T-helper 2 cell (primary cell): ENCODE measurements at regions not wholly inside any gene's neighbourhood (a gene's known extent, or its start where the extent isn't known, plus 50 kb on each side); places are given as distances from the start of the nearest gene placed in this dataset.

Source experiments
- DNase-seq, 5 experiments: peaks; one replicate each; pipeline versions ENCODE4 v3.0.0 to v3.0.0-alpha.2; 2012 to 2022

DNA sequence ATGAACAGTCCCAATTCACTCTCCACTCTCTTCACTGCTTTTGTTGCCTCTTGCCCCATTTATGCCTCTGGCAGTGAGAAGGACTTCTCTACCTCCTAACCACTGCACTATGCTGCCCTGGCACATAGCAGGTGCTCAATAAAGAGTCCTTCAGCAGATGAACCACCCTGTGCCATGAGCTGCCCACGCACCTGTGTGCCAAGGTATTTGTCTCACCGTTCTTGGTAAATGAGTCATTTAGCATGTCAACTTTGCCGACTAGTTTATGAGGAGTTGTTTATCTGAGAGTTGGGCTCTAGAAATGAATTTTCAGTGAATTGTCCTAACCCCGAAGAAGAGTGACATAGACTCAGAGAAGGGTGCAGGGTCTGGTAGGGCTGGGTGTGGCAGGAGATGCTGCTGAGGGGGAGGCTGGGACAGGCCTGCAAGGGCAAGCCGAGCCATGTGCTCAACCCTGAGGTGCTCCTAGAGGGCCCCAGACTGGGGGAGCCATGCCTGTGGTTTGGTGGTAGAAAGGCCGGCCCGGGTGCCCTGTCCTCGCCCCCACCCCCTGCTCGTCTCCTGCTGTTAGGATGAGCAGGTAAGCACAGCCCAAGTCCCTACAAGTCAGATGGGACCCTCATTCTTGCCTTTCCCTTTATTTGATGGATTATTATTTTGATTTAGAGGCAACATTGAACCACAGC, 654.5 kb downstream of the MATN1 start:
- DNase-seq = no peak

DNA sequence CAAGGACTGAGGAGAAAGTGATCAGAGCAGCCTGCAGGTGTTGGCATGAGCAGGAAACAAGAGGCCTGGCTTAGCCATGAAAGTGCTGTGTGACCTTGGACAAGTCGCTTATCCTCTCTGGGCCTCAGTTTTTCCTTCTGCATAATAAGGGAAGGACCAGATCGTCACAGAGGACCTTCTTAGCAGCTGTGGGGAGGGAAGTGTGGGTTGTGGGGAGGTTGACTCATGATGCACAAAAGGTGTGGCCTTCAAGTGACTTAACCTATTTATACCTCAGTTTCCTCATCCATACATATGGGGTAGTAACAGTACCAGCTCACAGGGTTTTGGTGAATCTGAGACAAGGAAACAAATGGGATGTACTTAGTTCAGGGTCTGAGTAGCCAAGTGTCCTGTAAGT, 658.8 kb downstream of the MATN1 start:
- DNase-seq = no peak

DNA sequence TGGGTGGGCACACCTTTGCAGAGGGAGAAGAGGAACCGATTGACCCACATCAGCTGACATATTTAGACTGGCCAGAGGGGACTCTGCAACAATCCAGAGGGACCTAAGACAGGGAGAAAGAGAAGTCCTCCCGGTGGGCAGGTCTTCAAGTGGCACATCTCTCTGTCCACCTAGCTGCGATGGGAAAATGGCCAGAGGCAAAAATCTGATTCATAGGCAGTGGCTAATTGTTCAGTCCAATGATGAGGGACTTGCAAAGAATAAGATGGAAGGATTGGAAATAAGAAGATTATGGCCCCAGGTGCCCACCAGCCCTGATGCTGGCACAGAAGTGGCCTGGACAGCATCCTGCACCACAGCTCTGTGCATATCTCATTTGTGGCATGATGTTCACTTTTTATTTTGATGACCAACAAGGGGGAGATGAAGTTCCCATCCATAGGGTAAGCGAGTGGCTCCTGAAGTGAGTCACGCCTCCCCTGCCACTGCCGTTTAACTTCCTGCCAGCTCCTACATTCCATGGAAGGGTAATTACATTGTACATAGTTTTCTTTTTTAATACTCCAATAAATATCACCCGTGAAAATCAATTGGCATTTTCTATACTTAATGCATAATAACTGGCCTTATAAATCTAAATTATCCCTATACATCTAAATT, 659.6 kb downstream of the MATN1 start:
- DNase-seq = no peak

DNA sequence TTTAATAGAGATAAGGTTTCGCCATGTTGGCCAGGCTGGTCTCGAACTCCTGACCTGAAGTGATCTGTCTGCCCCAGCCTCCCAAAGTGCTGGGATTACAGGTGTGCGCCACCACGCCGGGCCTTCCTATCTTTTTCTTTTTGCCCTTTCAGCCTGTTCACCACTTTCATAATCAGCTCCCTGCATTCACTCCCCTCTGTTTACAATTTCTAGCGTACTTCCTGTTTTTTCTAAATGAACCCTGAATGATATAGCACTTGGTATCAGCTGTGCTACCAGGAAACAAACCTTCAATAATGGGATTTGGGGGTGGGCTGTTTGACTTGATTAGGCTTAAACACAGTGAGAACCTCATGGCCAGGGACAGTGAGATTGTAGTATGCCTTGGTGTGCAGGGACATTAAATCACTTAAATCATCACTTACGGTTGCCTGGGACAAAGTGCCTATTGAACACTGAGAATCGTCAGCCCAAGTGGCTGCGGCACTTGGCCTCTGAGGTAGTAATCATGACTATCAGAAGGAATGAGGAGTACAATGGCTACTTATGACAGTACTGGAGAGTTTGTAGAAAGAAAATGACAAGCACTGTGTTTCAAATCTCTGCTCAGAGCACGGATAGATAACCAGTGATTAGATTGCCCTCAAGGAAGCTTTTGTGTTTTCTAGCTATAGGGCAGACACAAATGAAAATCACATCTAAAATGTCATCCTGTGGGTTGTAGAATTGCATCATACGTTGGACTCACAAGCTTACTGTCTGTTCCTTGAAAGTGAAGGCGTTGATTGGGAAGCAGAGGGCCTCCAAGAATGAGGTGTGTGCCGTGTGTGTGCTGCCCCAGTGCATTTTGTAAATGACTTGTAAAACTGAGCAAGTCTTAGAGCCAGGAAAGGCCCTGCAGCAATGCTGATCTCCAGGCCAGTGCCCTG, 661.8 kb downstream of the MATN1 start:
- DNase-seq = no peak

DNA sequence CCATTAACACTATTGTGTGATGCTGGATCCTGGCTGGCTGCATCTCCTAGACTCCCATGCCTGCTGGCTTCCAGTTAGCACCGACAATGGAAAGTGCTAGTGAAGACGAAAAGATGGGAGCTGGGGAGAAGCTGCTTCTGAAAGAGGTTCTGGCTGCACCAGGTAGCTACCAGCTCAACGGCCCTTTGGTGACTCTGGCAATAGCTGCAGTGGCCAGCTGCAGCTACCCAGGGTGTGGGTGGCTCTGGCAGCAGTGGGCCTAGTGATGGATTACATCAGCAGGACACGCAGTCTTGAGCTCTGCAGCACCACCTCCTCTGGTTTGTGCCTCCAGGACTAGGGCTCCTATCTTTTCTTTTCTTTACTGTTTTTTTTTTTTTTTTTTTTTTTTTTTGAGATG, 662.6 kb downstream of the MATN1 start:
- DNase-seq = no peak

DNA sequence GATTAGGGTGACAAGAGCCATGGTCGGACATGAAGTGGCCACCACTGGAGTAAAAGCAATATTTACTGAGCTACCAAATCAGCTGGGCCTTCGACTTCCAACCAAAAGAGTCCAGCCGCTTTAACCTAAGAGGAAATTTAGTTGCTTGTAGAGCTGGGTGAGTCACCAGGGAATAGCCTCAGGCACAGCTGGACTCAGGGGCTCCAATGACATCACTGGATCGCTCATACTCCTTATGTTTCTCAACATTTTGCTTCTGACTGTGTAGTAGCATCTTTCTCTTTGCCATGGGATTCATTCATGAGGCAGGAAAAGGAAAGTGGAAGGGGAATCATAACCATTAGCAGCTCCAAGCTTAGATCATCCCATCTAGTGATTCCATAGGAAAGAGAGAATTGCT, 664.4 kb downstream of the MATN1 start:
- no peak for DNase-seq

DNA sequence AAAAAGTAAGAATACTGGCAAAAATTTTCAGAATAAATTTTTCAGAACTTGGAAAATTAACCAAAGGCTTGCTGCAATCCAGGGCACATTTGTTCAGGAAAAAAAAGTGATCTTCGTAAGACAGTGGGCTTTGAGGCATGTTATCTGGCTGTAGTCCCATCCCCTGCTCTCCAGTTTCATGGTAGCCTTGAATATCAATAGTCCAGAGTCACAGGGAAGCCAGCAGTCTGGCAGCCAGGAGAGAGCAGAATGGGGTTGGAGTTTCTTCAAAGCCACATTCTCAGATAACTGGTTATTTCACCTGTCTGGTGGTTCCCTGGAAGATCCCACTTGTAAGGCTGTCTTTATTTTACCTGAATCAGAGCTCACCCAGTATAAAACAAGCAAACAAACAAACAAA, 669.3 kb downstream of the MATN1 start:
- DNase-seq = no peak

DNA sequence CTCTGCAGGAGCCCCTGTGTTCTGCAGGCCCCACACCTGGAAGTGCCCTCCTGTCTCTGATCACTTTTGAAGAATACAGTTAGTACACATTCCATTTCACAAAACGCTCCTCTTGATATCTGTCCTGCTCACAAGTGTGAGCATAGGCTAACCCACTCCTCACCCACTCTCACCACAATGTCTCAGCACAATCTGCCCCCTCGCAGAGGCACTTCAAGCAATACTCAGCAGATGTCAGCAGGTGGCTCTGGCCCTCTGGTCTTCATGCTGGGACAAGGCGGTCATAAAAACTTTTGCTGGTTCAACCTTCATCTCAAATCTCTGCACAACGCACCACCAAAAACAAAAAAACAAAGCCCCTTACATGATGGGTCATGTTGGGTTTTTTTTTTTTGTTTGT, 671.2 kb downstream of the MATN1 start:
- DNase-seq = no peak

DNA sequence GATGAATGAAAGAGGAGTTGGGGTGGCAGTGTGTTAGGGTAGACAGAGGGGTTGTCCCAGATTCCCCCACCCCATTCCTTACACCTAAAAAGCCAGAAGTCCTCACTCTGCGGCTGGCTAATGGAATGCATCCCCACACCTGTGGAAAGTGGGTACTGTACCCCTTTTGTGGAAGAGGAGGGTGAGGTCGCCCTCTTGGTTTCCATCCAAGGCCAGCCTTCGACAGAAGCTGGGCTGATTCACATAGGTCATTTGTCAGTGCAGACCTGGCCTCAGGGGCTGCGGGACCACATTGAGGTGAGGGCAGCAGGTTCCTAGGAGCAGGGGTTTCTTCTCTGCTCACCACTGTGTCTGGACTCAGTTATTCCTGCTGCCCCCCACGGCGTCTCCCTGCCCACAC, 671.6 kb downstream of the MATN1 start:
- no peak for DNase-seq

DNA sequence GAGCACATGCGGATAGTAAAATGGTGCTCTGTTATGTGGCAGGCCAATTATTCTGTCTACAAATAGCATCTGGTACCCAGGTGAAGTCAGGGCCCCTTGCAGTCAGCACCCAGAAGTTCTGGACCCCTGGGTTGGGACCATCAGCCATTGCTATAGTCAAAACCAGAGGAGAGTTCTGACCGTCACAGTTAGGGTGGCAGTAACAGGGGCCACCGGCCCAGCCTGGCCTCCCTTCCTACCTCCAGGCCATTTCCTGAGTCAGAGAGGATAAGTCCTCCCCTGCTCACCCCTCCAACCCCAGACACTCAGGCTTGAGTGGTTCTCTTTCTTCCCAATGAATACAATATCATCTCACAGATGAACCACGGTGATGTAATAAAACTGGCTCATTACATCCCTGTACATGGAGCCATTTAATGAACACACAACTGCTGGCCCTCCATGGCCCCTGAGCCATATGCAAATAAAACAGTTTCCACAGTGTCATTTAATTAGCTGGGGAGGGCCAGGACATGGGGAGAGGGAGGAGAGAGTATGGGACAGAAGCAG, 673.6 kb downstream of the MATN1 start:
- DNase-seq = no peak

DNA sequence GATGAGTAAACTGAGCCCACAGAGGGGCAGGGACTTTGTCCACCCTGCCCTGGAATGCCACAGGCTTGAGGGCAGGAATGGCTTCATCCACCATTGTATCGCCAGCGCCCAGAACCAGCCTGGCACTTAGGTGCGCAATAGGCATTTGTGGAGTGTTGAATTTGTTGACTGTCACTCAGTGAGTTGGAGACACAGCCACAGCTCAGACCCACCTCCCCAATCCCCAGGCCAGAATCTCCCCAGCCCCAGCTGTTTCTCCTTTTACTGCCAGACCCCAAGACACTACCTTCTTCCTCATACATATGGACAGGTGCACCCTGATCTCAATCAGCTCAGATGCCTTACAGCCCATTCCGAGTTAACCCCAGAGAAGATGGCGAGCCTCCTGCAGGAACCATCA, 674.5 kb downstream of the MATN1 start:
- DNase-seq = no peak

DNA sequence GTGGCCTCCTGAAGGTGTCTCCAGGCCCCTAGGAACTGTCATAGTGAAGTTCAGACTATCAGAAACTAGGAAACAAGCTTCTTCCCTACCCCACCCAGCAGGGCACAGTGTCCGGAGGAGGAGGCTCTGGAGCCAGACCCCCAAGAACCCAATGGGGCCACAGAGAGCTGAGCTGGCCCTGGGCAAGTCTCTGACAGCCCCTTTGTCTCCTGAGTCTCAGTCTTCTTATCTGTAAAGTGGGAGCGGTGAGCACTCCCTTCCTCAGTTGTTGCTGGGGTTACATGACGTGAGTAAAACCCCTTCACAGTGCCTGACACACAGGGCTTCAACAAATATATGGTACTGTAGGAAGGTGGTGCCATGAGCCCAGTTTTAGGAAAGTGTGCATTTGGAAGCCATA, 675.8 kb downstream of the MATN1 start:
- DNase-seq = no peak

DNA sequence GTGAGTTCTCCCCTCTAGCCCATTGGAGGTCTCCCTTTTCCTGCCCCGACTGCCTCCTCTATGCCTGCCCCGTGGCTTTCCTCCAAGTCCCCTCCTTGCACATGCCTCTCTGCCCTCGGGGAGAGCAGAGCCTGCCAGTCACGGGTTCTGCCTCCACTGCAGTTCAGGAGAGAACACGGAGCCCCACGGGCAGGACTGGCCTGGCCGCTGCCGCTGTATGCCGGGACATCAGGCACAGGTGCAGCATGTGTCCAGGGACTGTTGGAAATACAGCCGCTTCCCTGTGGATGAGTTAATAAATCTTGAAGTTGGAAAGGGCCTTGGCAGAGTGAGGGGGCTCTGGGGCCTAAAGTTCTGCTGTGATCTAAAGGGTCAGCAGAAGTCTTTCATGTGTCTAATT, 676.6 kb downstream of the MATN1 start:
- DNase-seq = no peak

DNA sequence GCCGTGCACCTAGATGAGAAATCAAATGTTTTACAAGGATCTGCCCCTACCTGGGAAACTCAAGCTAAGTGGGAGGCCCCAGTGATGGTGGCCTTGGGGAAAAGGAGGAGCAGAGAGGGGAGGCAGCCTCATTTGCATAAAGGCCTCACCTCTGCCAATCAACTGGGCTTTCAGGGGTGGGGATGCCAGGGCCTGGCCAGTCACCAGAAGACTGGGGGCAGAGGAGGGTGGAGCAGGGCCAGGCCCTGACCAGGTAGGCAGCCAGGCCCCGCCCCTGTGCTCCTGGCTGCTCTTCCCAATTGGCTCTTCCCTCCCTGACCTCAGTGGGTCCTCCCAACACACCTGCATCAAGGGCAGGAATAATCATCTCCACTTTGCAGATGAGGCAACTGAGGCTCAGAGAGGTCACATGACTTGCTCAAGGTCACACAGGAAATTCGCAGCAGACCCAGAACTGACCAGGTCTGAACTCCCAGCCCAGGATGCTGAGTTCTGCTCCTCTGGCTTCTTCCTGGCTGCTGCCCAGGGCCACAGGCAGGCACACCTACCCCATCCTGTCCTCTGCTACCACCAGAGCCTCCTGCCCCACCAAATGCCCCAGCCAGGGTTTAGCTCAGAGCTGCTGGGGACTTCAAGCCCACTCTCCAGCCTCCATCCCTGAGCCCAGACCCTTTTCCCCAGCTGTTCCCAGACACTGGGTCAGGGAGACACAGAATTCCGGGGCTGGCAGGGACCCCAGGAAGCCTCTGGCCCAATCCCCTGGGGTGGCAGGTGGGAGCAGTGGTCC, 677.9 kb downstream of the MATN1 start:
- no peak for DNase-seq

DNA sequence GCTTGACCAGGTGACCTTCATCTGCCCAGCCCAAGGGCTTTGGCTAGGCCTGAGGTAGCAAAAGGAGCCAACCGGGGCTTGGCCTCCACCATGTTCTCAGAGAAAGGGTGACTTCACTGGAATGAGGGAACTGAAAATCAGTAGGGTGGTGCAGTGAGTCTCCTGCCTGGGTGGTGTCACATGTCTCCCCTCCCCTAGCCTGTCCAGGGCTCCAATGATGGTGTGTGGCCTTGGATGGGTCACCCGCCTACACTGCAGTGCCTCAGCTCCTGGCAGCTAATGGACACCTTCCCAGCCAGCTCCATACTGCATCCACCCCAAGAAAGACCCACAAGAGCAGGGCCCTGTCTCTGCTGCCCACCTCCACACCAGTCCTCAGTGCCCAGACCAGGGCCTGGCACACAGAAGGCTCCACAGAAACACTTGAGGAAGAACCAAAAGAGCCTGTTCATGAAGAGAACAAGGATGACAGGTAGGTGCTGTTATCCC, 678.7 kb downstream of the MATN1 start:
- DNase-seq = no peak

DNA sequence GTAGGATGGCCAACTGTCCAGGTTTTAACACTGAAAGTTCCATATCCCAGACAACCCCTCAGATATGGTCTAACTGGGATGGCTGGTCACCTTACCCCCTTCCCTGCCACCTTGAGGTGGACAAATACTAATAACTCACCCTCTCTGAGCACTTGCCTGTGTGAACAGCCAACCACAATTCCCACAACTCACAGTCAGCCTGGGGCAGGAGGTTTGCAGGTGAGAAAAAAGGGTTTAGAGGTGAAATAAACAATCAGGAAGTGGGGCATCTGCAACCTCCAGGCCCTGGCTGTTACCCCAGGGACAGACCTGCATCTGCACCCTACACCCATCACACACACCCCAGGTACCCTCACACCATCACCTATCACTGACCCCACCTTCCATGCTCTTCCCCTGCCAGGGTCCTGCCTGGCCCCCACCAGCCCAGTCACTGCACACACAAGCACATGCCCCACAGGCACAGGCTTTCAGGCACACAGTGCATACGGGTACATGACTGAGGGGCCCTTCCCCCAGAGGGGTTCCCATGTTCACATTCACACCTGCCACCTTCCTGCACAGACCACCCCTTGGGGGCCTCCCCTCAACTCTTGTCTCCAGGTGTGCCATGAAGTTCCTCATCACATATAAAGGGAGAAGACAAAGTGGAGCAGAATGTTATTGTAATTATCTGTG, 679.5 kb downstream of the MATN1 start:
- peak in 1 of 5 experiments; percentile 8 for DNase-seq

DNA sequence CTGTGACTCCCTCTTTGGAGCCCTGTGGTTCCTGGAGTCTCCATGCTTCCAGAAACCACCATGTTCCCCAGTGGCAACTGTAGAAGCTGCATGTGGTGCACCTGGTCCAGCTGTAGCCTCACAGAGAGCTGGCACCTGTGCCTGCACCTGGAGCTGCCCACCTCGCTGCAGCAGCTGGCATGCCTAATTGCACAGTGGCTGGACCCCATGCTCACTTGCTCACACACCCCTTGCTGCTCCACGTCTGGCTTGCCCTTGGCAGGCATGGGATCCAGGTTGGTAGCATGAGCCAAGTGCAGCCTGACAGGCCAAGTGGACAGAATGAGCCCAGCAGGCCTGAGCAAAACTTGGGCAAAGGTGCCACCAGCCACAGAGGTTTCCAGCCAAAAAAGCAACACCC, 680.1 kb downstream of the MATN1 start:
- DNase-seq = no peak

DNA sequence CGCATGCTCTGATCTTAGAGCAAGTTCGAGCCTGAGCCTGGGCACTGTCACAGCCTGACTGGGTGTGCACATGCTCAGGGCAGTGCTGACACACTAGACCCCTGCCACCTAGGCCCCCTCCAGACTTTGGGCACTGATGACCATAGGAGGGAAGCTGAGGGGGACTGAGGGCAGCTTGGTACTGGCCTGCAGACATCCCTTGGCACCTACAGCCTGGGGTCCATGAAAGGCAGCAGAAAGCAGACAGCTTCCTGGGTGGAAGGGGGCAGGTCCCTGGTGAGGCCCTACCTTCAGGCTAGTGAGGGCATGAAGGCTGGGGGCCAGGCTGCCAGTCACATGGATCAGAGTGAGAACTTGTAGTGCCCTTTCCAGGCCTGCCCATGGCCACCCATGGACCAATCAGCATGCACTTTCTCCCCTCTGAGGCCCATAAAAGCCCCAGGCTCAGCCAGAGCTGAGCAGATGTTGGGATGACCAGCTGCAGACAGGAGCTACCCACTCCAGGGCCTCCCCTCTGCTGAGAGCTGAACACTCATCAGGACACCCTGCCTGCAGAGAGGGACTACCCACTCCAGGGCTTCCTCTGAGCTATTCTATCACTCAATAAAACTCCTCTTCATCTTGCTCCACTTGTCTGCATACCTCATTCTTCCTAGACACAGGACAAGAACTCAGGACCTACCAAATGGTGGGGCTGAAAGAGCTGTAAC, 680.8 kb downstream of the MATN1 start:
- no peak for DNase-seq

DNA sequence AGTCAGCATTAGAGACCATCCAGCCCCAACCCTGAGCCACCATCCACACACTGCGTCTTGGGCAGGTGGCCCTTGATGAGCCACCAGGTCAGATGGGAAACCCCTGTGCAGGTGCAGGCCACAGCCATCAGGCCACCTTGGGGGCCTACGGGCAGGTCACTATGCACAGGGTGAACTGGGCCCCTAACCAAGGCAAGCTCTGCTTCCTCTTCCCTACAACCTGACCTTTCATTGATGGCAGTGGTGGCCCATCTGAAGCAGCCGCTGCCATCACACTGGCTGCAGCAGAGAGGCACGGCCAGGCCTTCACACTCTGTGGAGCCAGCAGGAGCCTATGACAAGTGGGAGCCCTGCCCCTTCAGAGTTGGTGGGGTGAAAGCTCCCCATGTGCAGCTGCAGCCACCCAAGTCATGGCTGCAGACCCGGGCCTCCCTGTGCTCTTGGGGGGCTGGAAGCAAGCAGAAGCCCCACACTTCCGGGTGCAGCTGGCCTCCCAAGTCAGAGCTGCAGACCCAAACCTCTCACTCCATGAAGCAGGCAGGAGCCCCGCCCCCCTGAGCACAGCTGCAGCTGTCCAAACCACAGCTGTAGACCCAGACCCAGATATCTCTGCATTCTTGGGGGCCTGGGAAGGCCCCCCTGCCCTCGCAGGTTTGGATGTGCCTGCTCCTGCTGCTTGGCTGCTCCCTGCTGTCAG, 681.5 kb downstream of the MATN1 start:
- DNase-seq = no peak
